ENCODE measurements at regions not wholly inside any gene's neighbourhood (a gene's known extent, or its start where the extent isn't known, plus 50 kb on each side); places are given as distances from the start of the nearest gene placed in this dataset.
A peak's percentile ranks its signal among the peaks of the same experiment; 100 is the strongest.

DNA sequence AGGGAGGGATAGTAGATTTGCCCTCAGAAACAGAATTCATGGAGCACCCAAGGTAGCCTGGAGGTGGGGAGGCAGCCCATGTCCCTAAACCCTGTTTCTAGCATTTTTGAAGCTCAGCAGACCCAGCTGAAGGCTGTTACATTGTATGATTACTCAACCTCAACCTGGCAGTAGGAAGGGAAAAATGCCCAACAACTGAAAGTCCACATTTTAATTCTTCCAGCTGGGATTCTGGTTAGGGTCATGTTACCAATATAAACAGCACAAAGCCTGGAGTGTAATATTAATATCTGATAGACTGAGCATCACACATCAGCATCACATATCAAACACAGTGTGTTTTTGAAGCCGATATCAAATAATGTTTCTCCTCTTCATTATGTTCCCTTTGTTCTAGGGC lies 437.0 kb downstream of the HRH4 start:
- no peak for DNase-seq (ENCODE audit: low read depth)

DNA sequence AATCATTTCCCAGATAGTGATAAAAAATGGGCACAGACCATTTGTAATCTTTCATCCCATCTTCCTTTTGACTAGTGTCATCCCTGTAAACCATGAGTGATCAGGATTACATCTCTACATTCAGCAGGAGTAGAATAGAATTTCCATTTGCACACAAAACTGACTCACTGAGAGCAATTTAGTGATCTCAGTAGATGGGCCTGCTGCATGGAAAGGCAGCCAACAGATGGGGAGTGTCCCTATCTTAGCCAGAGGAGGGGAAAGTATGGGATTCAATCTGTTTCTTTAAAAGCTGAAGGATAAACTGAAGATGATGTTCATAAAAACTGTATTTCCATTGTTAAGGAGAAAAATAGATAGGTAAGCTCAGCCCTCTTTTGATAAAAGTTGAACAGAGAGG lies 441.7 kb downstream of the ZNF521 start:
- DNase-seq (ENCODE audit: low read depth): no peak

DNA sequence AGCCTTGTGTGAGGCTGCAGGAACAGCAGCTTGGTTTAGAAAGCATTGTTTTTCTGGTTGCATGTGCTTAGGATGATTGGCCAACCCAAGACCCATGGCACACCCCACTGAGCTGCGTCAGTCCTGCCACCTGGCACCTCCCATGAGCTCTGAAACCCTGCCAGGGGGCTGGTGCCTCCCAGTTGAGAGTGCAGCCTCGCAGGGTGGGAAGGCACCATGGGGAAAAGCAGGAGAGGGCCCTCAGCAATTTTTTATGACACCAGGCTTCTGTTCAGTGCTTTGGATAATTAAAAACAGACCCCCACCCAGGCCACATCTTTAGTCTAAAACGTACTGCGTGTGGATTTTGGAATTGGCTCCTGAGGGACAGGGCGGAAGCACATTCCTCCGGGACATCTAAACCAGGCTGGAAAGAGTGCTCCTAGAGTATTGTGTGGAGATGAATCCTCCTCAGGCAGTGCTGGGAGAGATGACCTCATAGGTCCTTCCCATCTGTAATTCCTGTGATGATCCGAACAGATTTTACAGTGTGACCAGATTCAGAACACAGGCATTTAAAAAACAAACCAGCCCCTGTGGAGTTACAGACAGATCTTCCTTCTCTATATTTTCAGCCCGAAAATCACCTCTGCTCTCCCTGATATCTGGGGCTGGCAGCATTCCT lies 438.3 kb downstream of the ZNF521 start:
- DNase-seq (ENCODE audit: low read depth): no peak

DNA sequence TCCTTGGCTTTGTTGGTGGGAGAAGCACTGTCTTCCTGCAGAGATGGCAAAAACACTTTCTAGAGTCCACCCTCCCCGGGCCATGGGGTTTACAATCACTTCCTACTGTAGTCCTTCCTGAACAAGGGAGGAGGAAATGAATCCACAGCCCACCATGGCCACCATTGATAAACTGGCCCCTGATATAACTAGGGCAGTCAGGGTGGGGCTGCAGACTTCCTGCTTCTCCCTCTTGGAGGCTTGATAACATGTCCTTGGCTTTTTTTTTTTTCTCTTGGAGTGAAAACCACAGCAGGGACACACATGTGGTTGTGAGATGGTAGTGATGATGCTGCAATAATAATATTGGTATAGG lies 437.8 kb downstream of the ZNF521 start:
- peak; percentile 24 for DNase-seq (ENCODE audit: low read depth)

DNA sequence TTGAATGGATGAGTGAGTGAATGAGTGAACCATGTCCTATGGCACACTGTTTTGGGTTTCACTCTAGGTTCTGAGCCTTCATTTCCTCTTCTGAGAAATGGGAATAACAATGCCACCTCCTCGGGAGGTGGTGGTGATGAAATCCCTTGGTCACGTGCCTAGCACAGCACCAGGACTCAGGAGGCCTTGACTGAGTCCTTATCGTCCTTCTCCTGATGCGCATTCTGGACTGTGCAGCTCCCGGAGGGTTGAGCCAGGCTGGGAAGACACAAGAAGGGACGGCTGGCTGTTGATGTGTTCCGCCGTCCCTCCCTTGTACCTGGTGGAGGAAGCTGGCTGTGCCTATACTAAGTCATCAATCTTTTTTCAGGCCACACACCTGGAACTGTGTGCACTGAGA lies 437.3 kb downstream of the ZNF521 start:
- DNase-seq (ENCODE audit: low read depth): no peak

DNA sequence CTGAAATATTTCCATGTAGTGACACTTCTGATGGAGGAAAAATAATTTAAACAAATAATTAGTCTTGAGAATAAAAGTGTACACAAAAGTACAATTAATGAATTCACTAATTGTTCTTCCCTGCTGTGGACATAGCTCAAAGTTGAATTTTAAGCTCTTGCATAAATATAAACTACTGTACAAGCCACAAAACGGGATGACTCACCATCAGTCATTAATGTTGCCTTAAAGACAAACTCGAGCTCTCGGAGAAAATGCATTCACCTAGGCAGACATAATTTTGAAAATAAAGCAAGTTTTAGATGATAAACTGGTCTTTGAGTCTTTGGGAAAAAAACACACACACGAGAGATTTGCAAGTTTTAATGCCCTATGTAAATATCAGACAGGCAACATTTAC lies 436.4 kb downstream of the ZNF521 start:
- no peak for DNase-seq (ENCODE audit: low read depth)

DNA sequence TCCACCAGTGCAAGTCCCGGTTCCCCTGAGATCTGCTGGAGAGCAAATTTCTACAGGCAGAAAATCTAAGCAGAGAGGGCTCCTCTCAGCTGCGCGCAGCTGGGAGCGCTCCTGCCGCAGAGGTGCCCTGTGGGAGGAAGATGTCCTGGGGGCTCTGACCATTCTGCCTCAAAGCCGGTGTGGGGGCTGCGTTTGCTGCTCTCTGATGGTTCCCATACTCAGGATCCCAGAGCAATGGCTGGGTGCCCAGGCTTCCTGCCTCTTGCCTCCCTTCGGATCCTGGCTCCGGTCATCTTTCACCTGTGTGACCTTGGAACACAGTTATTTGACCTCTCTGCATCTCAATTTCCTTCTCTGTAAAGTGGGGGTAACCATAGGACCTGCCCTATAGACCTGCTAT lies 434.2 kb downstream of the ZNF521 start:
- DNase-seq (ENCODE audit: low read depth): no peak

DNA sequence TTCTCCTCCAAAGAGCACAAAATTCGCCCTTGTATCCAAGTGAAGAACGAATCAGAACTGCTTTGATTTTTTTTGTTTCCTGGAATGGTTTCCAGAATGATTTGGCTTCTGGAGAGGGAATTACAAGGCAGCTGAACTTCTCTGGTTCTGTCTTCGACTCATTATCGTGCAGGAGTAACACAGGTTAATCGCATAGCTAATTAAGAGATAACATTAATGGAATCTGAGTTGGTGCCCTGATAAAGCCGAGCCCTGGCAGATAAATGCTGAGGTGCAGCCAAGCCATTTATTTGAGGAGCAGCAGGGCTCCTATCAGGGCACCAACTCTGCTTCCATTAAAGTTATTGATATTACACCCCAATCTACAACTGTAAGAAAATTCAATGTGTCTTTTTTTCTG lies 433.7 kb downstream of the ZNF521 start:
- DNase-seq (ENCODE audit: low read depth): no peak

DNA sequence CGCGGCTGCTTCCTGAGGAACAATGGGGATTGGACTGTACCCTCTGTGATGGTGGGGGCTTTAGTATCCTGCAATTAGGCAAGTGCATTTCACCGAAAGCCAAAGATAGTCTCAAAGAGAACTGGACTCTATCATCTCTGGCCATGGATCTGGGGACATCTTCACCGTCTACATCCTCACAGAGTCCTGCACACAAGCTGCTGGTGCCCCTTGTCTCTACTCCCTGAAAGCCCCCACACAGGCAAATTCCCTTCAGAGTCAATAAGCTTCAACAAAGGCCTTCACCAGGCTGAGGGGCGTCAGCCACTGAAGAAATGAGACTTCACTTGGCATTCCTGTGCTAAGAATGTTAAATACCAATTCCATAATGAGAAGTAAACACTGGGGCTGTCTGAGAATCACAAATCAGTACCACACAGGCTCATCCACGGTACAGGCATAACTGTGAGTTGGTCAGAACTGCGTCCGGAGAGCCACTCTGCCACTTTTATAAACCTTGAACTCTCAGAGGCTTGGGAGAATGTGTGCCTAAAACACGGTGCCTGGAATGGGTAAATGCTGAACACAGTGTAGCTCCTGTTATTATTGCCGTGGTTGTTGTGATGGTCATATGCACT lies 432.7 kb downstream of the ZNF521 start:
- DNase-seq (ENCODE audit: low read depth): no peak

DNA sequence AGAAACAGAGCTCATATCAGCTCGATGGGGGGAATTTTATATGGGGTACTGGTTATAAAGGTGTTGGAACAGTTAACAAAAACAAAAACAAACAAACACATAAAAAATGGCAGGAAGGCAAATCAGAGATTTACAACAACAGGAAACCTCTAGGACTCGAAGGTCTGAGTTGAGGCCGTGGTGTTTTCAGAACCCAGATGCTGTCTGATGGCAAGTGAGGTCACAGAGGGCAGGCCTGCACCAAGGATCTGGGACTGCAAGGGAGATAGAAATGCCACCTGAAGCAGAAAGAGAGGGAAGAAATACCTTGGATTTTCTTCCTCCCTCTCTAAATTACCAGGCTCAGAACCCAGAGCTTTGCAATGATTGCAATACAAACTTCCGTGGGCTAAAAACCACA lies 429.5 kb downstream of the ZNF521 start:
- DNase-seq (ENCODE audit: low read depth): no peak

DNA sequence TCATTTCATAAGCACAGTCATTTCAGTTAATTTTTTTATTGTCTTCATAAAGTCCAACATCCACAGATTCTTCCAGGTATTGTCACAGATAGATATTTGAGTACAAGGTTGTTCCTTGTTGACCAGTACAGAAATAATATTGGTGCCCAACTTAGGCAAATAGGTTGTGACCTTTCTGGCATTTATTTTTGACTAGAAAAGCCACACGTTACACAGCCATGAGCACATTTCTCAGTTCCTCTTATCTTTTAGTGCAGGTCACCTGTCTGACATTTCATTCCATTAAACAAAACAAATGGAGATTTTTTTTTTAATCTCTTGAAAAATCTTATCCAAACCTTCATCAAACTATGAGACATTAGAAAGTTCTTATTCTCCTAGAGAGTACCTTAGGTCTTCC lies 428.8 kb downstream of the ZNF521 start:
- DNase-seq (ENCODE audit: low read depth): no peak

DNA sequence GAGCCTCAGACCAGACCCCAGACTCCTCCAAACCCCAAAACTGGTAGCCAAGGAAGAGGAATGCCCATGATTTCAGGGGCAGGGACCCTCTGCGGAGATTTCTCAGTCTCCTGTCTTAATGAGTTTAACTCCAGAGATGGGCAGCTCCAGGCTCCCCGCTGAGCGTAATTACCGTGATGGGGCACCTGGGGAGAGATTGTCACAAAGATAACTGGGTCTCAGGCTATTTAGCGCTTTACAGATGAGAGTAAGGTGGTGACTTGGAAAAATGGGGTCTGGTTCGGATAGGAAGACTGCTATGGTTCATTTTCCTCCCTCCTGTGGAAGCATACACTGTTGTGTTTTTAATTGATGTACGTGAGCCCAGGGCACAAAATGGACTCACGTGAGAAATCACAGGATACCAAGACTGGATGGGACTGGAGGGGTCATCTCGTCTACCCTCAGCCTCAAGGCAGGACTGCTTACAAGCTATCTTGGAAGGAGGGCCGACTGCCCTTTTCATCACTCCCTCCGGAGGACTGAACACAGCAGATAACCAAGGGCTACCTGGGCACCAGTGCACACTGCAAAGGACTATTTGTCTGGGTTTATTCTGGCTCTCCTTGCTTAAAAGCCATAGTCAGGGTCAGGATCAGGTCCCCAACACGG lies 427.8 kb downstream of the ZNF521 start:
- DNase-seq (ENCODE audit: low read depth): no peak

DNA sequence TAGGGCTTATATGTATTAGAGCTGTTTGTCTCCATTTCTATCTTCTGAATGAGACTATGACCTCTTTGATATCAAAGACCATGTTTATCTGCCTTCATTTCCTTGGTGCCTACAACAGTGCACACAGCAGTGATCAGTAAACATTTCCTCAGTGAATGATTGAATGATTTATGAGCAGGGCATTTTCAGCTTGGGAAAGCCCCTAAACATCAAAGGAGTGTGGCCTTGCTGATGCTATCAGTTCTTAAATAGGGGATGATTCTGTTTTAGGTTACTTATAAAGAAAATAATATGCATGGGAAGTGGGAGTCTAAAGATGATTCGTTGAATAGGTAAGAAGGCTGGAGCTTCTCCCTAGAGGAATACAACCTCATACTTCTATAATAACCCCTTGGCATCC lies 425.3 kb downstream of the ZNF521 start:
- DNase-seq (ENCODE audit: low read depth): no peak

DNA sequence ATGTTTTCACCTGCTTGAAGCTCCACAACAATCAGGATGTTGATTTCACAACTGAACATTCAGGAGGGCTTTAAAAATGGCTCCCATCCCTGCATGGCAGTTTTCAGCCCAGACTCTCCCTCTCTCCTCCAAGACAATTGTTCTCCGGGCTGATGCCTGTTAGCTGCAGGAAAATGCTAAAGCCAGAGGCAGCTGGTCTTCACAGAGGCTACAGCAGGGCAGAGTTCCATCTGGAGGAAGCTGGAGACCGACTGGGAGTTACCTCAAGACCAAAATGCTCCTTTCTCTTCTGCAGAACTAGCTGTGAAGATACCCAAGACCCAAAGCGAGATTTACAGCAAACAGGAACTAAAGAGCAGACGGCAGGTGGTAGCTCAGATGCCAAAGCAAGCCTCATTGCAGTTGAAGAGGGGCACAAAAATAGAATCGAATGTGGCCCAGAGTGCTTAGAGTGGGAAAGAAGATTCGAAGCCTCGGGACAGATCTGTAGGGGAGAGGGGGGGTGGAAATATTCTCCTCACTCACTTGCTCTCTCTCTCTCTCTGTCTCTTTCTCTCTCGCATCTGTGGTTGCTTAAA lies 423.6 kb downstream of the ZNF521 start:
- DNase-seq (ENCODE audit: low read depth): no peak

DNA sequence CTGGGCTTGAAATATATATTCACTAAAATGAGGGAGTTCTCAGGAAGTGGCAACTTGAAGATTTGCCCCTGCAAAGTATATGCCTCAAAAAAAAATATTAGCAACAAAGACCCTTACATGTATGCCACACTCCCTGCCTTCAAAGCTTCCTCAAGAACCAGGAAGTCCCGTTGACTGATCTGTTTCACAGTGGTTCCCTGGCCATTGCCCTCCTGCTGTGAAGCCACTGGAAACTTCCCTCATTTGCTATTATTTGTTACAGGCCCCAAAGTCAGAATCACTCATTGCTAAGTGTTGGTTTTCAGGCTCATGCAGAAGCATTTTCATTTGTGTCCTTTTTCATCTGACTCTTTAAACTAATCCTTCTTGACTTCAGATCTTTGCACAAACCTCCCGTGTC lies 421.5 kb downstream of the ZNF521 start:
- DNase-seq (ENCODE audit: low read depth): no peak

DNA sequence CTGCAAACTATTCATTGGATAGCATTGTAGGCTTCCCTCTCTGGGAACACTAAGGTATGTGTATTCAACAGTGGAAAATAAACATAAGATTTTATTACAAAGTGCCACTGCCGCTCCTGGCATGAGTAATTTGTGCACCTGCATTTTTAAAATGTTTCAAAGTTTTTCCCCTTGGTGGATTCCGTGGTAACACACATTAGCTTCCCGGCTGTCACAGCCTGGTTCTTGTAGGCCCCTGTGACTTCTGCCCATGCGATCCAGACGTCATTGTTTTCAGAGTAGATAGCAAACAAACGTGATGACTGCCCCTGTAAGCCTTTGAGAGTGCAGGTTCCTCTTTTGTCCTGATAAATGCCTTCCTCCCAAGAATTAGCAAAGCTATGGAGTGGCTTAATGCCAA lies 421.0 kb downstream of the ZNF521 start:
- no peak for DNase-seq (ENCODE audit: low read depth)

DNA sequence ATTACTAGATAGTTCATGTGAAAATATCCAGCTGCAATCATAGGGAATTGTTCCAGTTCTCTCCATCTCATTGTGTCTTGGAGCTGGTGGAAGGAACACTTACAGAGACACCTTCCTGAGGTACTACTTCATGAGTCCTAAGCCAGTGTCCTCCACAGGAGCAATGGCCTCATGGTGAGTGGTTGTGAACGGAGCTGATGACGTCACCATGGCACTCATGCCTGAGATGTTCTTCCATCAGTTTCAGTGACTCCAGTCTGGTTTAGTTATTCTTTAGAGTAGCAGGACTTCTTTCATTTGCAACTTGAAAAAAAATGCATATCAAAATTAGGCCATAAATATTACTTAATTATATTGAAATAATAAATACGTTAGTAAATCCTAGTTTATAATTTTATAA lies 418.6 kb downstream of the ZNF521 start:
- no peak for DNase-seq (ENCODE audit: low read depth)

DNA sequence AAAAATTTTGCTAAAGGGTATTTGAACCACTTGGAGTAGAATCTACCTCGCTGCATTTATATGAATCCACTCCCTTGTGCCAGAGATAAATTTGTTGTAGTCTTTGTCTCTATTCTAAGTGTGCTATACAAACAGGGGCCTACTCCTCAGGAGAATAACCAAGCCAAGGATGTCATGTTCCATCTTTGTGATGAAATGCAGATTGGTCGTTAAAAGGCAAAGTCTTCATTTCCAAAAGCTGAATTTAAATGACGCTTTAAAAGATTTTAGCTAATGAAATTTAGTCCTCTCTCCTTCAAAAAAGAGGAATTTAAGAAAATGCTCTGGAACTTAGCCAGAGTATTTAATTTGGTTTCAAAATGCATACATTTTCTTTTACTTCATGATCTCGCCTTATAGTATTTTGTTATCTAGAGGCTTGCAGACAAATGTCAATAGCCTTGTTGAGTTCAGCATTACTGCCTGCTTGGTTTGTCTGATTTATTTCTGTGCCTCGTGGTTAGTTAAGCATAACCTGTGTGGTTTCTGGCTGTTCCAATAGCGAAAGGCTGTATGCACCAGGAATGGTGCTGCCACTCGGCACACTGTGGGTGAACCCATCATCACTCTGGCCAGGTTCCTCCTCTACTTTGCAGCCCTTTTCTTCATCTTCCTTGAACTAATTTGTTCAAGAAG lies 417.6 kb downstream of the ZNF521 start:
- no peak for DNase-seq (ENCODE audit: low read depth)

DNA sequence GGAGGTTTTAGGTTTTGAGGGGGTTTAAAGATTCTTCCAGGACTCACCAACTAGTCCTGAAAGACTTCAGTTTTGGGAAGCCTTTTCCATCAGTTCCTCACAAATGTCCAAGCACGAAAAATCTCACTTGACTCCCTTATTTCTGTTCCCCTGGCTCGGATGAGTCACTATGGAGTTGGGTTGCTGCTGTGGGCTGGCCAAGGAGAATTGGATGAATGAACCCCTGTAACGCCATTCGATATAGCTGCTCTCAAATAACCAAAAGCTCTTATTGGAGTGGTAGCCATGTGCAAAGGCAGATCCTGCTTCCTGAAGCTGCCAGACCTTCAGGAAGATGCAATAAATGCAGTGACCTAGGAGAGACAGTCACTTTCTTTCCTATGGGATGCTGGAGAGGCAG lies 417.0 kb downstream of the ZNF521 start:
- DNase-seq (ENCODE audit: low read depth): no peak

DNA sequence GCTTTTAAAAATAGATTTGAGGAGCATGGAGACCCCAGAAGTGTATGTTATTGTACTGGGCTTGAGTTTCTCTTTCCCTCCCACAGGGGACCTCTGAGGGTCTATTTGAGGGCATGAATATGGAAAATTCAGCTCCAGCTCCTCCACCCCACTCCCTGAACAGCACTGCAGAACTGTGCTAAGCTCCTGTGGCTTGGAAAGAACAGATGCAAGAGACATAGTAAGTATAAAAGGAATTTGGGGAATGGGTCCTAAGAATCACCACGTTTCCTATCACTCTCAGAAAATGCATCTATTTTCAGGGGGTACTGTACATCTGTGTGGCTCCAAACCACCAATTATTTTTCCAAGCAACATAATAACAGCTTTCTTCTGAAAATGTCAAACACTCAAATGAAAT lies 416.1 kb downstream of the ZNF521 start:
- DNase-seq (ENCODE audit: low read depth): no peak

DNA sequence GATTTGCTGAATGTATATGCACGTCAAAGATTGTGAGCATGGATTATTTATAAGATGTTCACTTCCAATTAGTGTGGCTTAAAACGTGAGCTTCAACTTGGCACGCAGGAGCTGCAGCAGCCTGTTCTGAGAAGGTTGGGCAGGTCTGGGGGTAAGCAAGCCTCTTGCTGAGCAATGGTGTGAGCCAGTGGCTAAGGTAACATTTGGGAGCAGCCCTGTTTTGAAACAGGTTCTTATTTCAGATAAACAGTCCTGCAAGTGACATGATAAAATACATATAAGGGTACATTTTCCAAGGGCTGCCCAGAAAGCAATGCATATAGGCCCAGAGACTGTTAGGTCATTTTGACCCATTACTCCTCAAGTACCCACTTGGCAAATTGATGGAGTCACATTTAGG lies 415.3 kb downstream of the ZNF521 start:
- DNase-seq (ENCODE audit: low read depth): no peak

DNA sequence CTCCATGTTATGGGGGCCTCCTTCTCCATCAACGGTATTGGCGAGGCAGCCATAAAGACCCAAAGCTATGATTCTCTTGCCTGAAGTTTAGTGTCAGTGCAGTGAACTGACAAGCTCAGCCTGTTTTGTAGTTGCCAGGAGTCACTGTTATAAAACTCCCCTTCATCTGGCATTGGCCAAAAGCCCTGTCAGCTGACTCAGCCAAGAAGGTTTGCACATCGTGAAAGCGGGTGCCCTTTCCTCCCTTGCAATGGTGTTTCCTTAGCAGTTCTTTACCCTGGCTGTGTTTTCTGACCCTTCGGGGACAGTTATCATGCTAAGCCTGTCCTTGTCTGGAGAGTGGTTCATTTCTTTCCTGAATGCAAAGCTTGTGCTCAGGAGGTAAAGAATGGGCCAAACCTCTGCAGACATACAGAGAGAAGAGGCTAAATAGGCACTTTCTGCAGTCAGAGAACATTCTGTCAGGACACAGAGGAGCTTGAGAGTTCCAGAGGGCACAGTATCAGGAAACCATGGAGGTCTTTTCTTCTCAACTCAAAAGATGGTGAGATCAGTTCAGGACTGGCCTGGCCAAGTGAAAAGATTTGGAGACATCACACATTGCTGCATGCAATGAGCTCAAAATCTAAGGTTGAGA lies 414.2 kb downstream of the ZNF521 start:
- DNase-seq (ENCODE audit: low read depth): no peak

DNA sequence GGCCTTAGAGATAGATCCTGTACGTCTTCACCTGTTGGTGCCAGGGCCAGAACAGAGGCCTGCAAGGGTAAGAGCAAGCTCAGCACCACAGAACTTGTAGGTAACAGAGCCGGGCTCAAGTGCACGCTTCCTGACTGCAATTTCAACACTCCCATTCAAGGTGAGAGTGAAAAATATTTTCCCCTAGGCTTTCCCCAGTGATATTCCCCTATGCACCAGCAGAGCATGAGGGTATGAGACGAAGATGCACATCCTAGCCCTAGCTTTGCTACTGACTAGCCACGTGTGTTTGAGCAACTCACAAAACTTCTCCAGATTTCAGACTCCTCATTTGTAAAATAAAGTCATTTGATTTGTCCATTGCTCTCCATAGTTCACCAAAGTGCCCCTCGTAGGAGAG lies 411.6 kb downstream of the ZNF521 start:
- no peak for DNase-seq (ENCODE audit: low read depth)

Measured in CMK (cell line).